AG08396 (cell line): ENCODE measurements at regions not wholly inside any gene's neighbourhood (a gene's known extent, or its start where the extent isn't known, plus 50 kb on each side); places are given as distances from the start of the nearest gene placed in this dataset.
"Not testable (repeated sequence)": the region's sequence is repeated elsewhere in the genome, so short reads cannot be mapped to it uniquely, and the experiment has no call there.

Experiments
- DNase-seq: peaks from one replicate; pipeline ENCODE4 v3.0.0; 2012; ENCODE audit warnings: low spot score, mixed read lengths

DNA sequence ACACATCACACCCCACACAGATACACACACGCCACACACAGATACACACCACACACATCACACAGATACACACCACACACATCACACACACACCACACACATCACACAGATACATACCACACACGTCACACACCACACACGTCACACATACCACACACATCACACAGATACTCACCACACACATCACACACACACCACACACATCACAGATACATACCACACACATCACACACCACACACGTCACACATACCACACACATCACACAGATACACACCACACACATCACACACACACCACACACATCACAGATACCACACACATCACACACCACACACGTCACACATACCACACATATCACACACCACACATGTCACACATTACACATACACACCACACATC, 159.3 kb downstream of the NDUFA10 start:
- DNase-seq: not testable (repeated sequence)

DNA sequence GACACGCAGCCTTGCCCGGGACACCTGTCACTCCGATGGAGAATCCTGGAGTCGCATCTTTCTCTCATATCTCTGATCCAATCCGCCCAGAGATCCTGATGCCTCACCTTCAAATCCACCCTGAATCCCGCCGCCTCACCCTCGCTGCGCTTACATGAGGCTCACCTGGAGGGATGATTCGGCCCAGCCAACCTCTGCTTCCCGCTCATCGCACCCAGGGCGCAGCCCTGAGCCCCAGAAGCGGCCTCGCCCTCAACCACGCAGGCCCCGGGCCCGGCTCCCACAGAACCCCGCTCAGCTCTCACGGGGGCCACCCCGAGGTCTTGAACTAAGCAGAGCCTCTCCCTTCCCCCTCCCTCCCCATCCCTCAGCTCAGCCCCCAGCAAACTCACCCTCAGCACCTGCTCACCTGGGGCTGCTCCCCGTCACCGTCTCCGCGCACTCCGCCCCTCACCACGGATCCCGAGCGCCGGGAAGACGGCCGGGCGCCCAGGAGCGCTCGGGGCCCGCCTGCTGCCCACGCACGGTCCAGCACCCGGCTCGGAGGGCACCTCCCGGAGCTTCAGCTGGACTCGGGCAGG, 160.0 kb downstream of the NDUFA10 start:
- no peak for DNase-seq

DNA sequence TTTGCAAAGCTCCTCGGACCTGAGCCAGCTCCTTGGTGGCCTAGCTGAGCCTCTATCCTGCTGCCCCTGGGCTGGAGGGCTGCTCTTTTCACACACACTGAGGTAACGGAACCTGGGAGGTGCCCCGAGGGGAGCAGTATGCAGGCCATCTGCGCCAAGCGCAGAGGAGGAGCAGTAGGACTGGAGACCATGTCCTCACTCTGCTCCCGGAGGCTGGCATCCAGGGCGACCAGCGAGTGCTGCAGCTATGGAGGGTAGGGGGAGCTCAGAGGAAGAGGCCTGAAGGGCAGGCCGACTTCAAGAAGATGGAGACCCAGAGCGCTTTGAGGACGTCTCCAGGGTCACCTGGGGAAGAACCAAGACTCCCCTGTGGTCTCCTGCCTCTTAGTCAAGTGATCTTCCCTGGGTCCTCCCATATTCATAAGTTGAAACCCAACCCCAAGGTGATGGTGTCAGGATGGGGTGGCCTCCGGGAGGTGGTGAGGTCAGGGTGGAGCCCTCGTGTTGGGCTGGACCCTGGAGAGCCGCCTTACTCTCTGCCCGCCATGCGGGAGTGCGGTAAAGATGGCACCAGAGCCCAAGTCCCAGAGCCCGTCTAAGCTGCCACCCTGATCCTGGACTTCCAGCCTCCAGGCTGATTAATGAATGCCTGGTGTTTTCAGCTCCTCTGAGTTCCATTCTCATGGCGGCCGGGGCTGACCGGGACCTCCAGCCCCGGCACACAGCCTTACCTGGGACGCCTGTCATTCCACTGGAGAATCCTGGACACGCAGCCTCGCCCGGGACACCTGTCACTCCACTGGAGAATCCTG, 160.7 kb downstream of the NDUFA10 start:
- no peak for DNase-seq

DNA sequence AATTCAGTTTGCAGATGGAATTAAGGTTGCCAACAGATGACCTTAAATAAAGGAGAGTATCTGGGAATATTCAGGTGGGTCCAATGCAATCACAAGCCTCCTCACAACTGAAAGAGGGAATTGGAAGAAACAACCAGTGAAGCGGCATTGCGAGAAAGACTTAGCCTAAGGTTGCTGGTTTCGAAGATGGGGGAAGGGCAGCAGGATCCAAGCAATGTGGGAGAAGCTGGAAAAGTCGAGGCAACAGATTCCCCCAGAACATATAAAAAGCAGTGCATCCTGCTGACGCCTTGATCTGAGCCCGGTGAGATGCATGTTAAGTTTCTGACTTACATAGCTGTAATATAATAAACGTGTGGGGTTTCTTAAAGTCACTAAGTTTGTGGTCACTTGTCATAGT, 162.5 kb downstream of the NDUFA10 start:
- no peak for DNase-seq

DNA sequence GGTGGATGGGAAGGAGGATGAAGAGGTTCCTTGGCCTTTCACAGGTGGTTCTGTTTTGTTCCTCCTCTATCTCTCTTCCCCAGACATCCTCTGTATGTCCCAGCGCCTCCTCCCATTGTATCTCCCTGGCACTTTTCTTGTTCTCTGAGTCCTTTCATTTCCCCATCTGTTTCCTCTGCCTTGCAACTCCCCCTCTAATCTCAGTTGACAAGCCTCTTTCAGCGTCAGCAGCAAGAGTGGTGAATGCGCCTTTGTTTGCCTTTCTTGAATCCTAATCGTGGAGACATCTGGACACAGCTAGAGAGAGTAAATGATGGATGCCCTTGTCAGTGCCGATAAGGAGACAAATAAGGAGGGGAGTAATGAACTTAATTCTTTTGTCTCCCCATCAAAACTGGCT, 167.0 kb downstream of the NDUFA10 start:
- DNase-seq: no peak

DNA sequence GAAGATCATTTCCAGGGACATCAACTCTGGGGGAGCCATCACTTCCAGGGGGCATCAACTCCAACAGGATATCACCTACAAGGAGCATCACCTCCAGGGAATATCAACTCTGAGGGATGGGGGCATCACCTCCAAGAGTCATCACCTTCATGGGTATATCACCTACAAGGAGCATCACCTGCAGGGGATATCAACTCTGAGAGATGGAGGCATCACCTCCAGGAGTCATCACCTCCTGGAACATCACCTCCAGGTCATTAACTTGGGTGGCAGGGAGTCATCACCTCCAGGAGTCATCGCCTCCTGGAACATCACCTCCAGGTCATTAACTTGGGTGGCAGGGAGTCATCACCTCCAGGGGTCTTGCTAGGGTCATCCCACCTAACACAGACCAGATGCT, 167.6 kb downstream of the NDUFA10 start:
- DNase-seq: no peak

DNA sequence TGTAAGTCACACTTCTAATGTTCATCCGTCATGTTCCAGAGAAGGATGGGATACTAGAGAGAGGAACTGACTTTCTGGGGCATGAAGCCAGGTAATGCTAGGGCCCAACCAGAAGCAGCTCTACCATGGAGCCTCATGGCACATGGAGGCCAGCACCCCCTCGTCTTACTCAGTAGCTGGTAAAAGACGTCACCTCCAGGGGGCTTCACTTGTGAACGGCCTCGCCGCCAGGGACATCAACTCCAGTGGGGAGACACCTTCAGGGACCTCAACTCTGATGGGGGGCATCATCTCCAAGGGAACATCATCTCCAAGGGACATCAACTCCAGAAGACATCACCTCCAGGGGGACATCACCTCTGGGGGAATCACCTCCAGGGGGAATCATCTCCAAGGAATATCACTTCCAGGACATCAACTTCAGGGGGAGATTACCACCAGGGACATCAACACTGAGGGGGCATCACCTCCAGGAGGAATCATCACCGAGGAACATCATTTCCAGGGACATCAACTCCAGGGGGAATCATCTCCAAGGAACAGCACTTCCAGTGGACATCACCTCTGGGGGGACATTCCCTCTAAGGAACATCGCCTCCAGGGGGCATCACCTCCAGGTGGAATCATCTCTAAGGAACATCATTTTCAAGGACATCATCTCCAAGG, 168.4 kb downstream of the NDUFA10 start:
- DNase-seq: no peak

DNA sequence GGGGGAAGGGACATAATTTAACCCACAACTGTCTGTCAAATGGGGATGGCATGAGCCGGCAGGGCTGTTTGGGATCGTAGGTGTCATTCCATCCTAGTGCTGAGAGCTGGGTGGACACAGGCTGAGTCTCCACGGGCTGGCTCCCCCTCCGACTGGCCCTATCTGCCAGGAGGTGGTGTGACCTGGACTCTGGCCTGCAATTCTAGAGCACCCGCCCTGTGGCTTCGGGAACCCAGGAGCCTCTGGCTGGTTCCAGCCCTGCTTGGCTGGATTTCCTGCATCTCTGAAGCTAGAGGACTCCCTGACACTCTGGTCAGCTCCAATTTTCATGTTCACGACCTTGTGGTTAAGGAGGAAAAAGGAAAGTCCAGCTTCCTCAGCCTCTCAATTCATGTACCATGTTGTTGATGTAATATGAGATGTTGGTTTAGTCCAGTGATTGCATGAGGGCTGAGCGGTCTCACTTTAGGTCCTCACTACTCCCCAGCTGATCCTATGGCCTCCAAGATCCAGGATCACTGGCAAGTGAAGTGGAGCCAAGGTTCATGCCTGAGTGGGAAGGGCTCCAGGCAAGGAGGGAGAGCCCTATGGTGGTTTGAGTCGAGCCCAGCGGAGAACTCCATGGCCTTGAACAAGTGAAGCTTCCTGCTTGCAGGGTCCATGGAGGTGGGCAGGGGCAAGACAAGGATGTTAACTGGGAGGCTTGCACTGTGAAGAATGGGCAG, 169.1 kb downstream of the NDUFA10 start:
- no peak for DNase-seq

DNA sequence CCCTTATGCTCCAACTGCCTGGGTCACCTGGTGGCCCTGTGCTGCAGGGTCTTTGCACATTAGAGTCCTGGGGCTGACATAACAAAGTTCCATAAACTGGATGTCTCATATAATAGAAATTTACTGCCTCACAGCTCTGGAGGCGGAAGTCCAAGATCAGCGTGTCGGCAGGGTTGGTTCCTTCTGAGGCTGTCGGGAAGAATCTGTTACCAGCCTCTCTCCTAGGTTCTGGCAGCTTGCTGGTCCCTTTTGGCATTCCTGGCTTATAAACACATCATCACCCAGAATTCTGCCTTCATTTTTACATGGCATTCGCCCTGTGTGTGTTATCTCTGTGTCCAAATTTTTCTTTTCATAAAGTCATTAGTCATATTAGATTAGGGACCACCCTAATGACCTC, 170.5 kb downstream of the NDUFA10 start:
- DNase-seq: no peak

DNA sequence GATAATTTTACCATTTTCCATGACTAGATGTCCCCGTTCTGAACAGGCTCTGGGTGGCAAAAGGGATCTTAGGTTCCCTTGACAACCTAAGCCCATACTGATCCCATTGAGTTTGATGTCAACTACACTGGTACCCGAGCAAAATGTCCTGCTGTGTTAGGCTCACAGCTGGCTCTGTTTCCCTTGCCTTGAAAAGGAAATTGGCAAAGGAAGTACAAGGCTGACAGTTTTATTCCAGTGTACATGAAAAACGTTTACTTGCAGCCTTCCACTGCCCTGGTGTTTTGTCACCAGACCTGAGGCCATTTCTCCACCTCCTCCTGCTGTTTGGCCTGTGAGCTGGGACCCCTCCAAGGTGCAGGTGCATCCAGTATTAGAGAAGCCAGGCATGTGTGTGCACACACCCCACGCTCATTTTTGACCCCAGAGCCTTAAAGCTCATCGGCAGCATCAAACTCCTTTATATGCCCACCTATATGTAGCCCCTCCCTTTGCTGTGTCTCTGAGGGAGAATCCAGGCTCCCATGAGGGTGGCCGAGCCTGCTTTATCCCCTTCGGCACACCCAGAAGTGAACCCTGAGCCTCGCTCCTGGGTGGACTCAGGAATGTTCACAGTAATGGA, 171.3 kb downstream of the NDUFA10 start:
- DNase-seq: no peak

DNA sequence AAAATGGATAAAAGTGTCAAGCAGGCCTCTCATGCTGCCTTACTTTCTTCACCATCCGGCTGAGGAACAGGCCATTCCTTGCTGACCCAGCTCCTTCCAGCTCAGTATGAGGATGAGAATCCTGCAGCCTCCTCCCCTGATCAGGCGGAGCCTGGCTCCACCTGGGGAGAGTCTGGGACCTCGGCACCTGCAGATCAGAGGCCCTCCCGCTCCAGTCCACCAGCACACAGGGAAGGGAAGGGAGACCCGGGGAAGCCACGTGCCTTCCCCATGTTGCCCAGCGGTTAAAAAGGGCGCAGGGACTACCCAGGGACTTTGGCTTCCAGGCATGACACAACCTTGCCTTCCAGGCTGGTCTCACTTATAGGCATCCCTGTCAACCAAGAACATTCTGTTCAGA, 172.0 kb downstream of the NDUFA10 start:
- no peak for DNase-seq

DNA sequence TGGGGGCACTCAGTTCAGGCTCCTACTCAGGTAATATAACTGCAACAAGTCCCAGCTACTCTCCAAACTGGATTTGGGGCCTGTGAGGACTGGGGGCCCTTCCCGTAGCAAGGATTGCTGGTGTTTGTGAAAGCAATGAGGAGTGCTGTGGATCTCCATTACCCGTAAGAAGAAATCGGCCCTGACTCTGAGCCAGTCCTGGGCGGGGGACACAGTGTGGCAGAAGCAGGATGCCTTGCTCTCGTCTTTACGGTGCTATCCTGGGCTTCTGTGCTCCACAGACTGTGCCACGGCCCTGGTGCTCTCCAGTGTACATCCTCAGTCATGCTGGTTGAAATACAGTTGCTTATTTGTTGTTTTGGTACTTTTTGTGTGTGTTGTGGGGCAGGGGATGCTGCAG, 172.9 kb downstream of the NDUFA10 start:
- no peak for DNase-seq

DNA sequence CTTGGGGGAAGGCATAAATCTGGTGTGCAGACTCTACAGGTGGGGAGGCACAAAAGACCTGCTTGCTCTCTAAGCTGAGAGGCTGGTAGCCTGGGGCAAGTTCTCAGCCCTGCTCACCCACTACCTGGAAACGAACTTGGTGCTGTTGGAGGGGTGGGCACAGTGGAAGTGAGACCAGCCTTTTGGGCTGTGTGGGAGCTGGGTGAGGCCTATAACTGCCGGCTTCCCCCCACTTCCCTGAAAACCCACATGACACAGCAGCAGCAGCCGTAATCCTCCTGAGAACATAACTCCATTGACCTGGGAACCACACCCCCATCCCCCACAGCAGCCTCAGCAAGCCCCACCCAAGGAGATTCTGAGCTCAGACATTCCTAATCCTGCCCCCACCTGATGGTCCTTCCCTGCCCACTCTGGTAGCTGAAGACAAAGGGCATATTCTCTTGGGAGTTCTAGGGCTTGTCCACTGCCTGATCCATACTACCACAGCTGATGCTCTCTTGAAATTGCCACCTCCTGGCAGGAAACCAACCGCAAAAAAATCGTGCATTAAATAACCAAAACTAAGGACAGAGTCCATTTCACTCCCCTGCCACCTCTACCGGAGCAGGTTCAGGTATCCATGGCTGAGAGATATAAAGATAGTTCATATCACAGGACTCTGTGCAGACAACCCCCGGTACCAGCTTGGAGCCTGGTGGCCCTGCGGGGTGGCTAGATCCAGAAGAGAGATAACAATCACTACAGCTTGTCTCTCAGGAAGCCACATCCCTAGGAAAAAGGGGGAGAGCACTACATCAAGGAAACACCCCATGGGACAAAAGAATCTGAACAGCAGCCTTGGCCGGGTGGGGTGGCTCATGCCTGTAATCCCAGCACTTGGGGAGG, 178.1 kb downstream of the NDUFA10 start:
- no peak for DNase-seq

DNA sequence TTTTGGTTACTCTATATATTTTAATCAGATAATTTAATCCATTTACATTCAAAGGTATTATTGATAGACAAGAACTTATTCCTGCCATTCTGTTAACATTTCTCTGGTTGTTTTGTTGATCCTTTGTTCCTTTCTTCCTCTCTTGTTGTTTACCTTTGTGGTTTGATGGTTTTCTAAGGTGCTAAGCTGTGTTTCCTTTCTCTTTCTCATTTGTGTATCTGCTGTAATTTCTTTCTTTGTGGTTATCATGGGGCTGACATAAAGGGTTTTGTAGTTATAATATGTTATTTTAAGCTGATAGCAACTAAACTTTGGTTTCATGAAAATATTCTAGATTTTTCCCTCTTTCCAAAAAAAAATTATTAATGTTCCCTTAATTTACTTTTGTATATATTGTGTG, 179.2 kb downstream of the NDUFA10 start:
- DNase-seq: no peak

DNA sequence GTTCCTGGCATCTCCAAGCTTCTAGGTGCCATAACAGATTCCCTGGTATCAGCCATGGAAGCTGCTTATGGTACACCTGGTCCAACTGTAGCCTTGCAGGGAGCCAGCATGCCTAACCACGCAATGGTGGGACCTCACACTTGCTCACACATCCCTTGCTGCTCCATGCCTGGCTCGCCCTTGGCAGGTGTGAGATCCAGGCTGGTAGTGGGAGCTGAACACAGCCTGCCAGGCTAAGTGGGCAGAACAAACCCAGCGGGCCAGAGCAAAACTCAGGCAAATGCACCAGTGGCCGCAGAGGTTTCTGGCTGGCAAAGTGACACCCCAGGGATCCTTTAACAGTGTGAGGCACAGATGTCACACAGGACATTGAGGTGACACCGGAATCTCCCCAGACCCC, 185.8 kb downstream of the NDUFA10 start:
- no peak for DNase-seq

DNA sequence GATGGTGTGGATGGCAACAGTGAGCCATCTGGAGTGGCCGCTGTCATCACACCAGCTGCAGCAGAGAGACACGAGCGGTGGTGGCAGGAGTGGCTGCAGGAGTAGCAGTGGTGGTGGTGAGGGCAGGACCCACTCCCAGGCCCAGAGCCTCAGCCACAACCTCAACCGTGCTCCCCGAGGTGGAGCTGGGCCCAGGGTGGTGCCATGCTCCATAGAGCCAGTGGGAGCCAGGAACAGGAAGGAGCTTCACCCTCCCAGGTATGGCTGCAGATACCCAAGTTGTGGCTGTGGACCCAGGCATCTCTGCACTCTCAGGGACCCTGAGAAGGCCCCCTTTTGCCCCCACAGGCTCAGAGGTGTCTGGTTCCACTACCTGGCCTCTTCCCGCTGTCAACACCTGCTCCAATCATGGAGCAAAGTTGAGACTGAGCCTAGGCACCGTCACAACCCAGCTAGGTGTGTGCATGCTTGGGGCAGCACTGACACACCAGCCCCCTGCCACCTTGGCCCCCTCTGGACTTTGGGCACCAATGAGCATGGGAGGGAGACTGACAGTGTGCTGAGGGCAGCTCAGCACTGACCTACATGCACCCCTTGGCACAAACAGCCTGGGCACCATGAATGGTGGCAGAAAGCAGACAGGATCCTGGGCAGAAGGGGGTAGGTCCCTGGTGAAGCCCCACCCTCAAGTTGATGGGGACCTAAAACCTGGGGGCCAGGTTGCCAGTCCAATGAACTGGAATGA, 188.9 kb downstream of the NDUFA10 start:
- DNase-seq: no peak

DNA sequence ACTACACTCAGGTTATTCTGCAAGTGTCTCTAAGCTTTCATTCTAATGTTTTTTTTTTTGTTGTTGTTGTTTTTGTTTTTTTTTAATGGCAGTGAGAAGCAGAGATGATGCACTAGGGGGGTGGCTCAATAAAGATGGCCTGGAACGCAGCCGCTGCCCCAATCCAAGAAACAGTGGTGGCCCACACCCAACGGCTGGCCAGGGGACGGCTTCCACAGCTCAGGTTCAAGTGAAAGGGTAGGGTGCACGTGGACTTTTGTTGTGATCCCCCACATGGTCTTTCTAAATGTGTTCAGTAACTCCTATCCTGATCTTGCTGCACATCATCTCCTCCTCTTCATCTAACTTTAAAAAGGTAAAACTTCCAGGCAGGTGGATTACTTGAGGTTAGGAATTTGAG, 190.1 kb downstream of the NDUFA10 start:
- DNase-seq: no peak

DNA sequence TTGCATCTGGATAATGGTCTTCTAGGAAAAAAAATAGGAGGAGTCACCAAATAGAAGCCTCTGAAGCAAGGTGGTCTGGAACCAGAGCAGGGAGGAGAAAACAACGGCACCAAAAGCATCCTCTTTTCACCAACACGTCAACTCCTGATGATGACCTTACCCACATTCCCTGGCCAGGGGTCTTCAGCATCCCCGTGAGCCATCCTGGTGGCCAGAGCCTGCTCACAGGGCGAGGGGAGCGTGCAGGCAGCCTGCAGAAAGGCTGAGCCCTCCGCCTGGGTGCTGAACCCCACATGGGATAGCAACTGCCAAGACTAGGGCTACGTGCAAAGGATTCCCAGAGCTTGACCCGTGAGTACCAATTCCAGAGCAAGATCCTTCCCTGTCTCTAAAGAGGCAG, 191.0 kb downstream of the NDUFA10 start:
- no peak for DNase-seq

DNA sequence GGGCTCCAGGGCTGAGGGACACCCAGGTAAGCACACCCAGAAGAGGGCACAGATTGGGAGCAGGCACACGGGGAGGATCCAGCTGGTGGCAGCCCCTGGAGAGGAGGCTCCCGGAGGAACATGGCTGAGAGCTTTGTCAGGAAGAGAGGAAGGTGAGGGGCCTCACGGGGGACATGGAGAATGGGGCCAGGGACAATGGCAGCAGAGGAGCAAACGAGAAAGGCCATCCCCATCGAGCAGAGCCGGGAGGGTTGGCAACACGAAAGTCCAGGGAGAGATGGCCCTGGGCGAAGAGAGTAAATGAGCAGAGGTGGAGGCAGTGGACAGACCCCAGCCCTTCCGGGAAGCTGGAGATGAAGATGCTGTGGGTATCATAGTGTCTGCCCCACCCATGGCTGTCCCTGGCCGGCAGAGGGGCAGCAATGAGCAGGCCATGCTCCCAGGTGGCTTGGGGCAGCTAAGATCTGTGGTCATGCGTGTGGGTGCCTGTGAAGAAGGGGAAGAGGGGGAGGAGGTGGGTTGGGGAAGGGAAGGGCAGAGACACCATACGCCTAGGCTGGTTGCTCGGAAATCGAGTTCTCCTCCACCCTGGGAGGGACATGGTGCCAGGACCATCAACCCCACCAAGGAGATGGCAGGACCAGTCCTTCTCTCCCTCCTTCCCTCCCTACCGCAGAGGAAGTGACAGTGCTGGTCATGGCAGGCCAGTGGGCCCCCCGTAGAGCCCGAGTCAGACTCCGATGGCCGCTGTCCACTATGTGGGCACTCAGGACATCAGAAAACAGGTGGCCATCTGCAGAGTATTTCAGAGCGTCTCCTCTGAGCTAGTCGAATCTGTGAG, 191.7 kb downstream of the NDUFA10 start:
- no peak for DNase-seq
